Transverse colon (tissue), 4 donors: ENCODE measurements at regions not wholly inside any gene's neighbourhood (a gene's known extent, or its start where the extent isn't known, plus 50 kb on each side); places are given as distances from the start of the nearest gene placed in this dataset.

Source experiments
- DNase-seq: peaks from one replicate; pipeline ENCODE4 v3.0.0-alpha.2; 2019
- H3K27ac ChIP-seq, 4 donors: fragments of 200-600 bp; sonication (generic); 2 replicates each; pipeline ENCODE4 v1.5.1; 2016 to 2018; ENCODE audit warnings: inconsistent platforms in 4 of 4
- H3K27me3 ChIP-seq: fragments of 200-600 bp; sonication (generic); 2 replicates; pipeline ENCODE4 v1.5.1; 2017; ENCODE audit warnings: inconsistent platforms
- H3K36me3 ChIP-seq, 4 donors: fragments of 200-600 bp; sonication (generic); 2 replicates each; pipeline ENCODE4 v1.5.1; 2017 to 2019; ENCODE audit warnings: inconsistent platforms in 4 of 4
- H3K4me1 ChIP-seq, 4 donors: fragments of 200-600 bp; sonication (generic); 2 replicates each; pipeline ENCODE4 v1.5.1; 2017 to 2020; ENCODE audit warnings: inconsistent platforms in 4 of 4
- H3K4me3 ChIP-seq, 4 donors: fragments of 200-600 bp; sonication (generic); 1 replicate in 1 of 4; 2 replicates in 3 of 4; pipeline versions ENCODE4 v1.5.1 to v1.6.1; 2017 to 2019; ENCODE audit warnings: inconsistent platforms in 4 of 4
- H3K9me3 ChIP-seq, 2 donors: fragments of 200-600 bp; sonication (generic); 2 replicates each; pipeline ENCODE4 v1.5.1; 2017 to 2019; ENCODE audit warnings: inconsistent platforms in 2 of 2
- EP300 ChIP-seq: sonication (generic); formaldehyde crosslinking; IDR thresholded peaks from one replicate; pipeline ENCODE4 v1.6.1; 2017; ENCODE audit warnings: antibody characterized with exemption, low read depth
- POLR2A ChIP-seq: fragments of 450-650 bp; IDR thresholded peaks from one replicate; pipeline ENCODE4 v1.6.1; 2016; ENCODE audit warnings: antibody characterized with exemption, mild to moderate bottlenecking, moderate library complexity
- POLR2AphosphoS5 ChIP-seq, 3 donors: sonication (generic); formaldehyde crosslinking; IDR thresholded peaks; one replicate each; pipeline ENCODE4 v1.6.1; 2016; ENCODE audit warnings: antibody characterized with exemption in 3 of 3
- WGBS, 2 donors: methylation state at CpG; one replicate each; pipeline ENCODE4 v1.1.5; 2018; ENCODE audit warnings: low coverage in 1 of 2; 5-methylcytosine and 5-hydroxymethylcytosine counted together
- in situ Hi-C, 4 donors: fragments of 200-750 bp; cut with MboI; loops; one replicate each; pipeline versions ENCODE4 v1.15.0 to v1.15.1; 2017; ENCODE audit warnings: low sequenced_read_pairs in 3 of 4, low pct_ligation_motif_present in 1 of 4, low pct_unique_long_range_greater_than_20kb in 1 of 4
- intact Hi-C: fragments of 100-400 bp; cut with DNase I; formaldehyde crosslinking; loops from one replicate; pipeline ENCODE4 v1.15.1; 2023; ENCODE audit warnings: low total_unique reads
- TF ChIP-seq, protein P1 (sequence below), 5 experiments: fragments of 200-600 bp in 3 of 5; fragments of 450-650 bp in 2 of 5; sonication (generic) in 3 of 5; IDR thresholded peaks; 1 replicate in 2 of 5; 2 replicates in 3 of 5; pipeline ENCODE4 v1.5.1; 2016 to 2017; ENCODE audit warnings: antibody characterized with exemption in 5 of 5, inconsistent platforms in 3 of 5, mild to moderate bottlenecking in 2 of 5, moderate library complexity in 1 of 5

DNA sequence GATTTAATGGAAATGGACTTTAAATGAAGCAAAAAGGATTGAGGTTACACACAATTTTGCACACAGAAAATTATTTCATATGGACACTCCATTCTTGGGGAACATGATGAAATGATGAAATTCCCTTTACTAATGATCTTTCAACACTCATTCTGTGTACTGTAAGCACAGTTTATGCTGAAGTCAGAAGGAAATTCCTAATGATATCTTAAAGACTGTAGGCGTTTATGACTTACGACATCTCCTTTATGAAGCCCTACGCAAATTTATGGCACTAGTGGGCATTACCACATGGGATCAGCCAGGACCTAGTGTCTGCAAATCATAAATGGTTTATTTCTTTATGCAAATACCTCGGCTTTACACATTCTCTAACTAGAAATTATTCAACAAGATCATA, 97.9 kb upstream of the SOX5 start:
- WGBS, 2 donors: 68 to 73% methylated on average over 2 to 4 of the region's 4 CpGs
- in situ Hi-C loops (no loop called here), intact Hi-C loops (no loop called here)
- no peaks in the 10 kb centered on the region for H3K27me3 ChIP-seq
- no peak overlapping the region for H3K4me3 ChIP-seq
- DNase-seq: no peak
- H3K27ac ChIP-seq: no peak overlapping the region
- no peaks in the 10 kb centered on the region for H3K9me3 ChIP-seq
- no peaks in the 10 kb centered on the region for H3K36me3 ChIP-seq
- peaks cover 0 to 11% (median 3%) of the 10 kb centered on the region in 4 donors for H3K4me1 ChIP-seq
- no peak for TF ChIP-seq EP300
- no peak for TF ChIP-seq POLR2AphosphoS5 (IDR thresholded peaks at IDR 0.05)
- no peak for TF ChIP-seq POLR2A
- TF ChIP-seq, protein P1, sequence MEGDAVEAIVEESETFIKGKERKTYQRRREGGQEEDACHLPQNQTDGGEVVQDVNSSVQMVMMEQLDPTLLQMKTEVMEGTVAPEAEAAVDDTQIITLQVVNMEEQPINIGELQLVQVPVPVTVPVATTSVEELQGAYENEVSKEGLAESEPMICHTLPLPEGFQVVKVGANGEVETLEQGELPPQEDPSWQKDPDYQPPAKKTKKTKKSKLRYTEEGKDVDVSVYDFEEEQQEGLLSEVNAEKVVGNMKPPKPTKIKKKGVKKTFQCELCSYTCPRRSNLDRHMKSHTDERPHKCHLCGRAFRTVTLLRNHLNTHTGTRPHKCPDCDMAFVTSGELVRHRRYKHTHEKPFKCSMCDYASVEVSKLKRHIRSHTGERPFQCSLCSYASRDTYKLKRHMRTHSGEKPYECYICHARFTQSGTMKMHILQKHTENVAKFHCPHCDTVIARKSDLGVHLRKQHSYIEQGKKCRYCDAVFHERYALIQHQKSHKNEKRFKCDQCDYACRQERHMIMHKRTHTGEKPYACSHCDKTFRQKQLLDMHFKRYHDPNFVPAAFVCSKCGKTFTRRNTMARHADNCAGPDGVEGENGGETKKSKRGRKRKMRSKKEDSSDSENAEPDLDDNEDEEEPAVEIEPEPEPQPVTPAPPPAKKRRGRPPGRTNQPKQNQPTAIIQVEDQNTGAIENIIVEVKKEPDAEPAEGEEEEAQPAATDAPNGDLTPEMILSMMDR (IDR thresholded peaks at IDR 0.05): no peak

GRCh38 chr12:24045816-24046257, 96.4 kb upstream of the SOX5 start:
- no peak overlapping the region for H3K4me3 ChIP-seq
- H3K9me3 ChIP-seq: no peaks in the 10 kb centered on the region
- no peak overlapping the region for H3K27ac ChIP-seq
- TF ChIP-seq EP300: no peak
- TF ChIP-seq POLR2A: no peak
- TF ChIP-seq, protein P1 (IDR thresholded peaks at IDR 0.05): no peak
- TF ChIP-seq POLR2AphosphoS5 (IDR thresholded peaks at IDR 0.05): no peak
- WGBS, 2 donors: 36 to 67% methylated on average over 5 of the region's 5 CpGs
- no peaks in the 10 kb centered on the region for H3K27me3 ChIP-seq
- intact Hi-C loops (no loop called here), in situ Hi-C loops (no loop called here)
- no peak for DNase-seq
- H3K4me1 ChIP-seq: peaks cover 0 to 11% (median 3%) of the 10 kb centered on the region in 4 donors
- H3K36me3 ChIP-seq: no peaks in the 10 kb centered on the region

DNA sequence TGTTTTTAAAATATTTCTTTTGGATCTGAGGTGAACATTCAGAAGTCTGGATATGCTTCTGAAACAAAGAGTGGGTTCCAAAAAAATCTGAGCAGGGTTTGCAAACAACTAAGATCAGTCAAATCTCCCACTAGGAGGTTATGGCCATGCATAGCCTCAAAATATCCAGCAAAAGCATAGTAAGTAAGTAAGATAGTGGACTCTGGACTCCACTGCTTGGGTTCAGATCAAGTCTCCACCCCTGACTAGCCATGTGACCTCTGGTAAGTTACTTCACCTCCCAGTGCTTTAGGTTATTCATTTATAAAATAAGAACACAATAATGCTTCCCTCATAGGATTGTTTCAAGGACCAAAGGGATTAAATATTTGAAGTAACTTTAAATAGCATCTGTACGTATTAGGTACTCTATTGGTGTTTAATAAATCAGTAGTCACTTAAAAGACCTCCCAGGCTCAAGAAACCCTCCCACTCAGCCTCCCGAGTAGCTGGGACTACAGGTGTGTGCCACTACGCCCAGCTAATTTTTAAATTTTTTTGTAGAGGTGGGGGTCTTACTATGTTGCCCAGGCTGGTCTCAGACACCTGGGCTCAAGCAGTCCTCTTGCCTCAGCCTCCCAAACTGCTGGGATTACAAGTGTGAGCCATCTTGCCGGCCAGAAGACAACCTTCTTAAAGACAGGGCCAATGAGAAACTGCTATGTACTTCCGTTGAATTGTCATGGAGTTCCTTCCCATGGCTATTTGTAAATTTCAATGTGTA, 95.7 kb upstream of the SOX5 start:
- Histone ChIP-seq H3K27ac (no peak overlapping the region), H3K4me1 (peaks cover 0 to 11% (median 3%) of the 10 kb centered on the region in 4 donors), H3K4me3 (no peak overlapping the region), H3K9me3 (no peaks in the 10 kb centered on the region), H3K27me3 (no peaks in the 10 kb centered on the region), H3K36me3 (no peaks in the 10 kb centered on the region)
- in situ Hi-C loops (no loop called here), intact Hi-C loops (no loop called here)
- peak; percentile 17 for DNase-seq
- TF ChIP-seq EP300 (no peak), POLR2AphosphoS5 (IDR thresholded peaks at IDR 0.05) (no peak), POLR2A (no peak)
- TF ChIP-seq, protein P1 (IDR thresholded peaks at IDR 0.05): no peak
- 83% methylated on average over 5 of the region's 5 CpGs; no CpG with 5 or more reads in 1 of the 2 donors for WGBS, 2 donors

- TF ChIP-seq, protein P1 (IDR thresholded peaks at IDR 0.05): no peak
- TF ChIP-seq POLR2AphosphoS5 (IDR thresholded peaks at IDR 0.05) (no peak), POLR2A (no peak), EP300 (no peak)
- peaks cover 0 to 11% (median 3%) of the 10 kb centered on the region in 4 donors for H3K4me1 ChIP-seq
- DNase-seq: no peak
- in situ Hi-C loops: no loop called here
- no peaks in the 10 kb centered on the region for H3K36me3 ChIP-seq
- no peak overlapping the region for H3K27ac ChIP-seq
- no peak overlapping the region for H3K4me3 ChIP-seq
- no peaks in the 10 kb centered on the region for H3K9me3 ChIP-seq
- intact Hi-C loops: no loop called here
- no peaks in the 10 kb centered on the region for H3K27me3 ChIP-seq
These were observed 93.2 kb upstream of the SOX5 start for GRCh38 chr12:24042651-24043050.
